Cerebellar cortex (tissue), 1 donor: ENCODE measurements at regions not wholly inside any gene's neighbourhood (a gene's known extent, or its start where the extent isn't known, plus 50 kb on each side); places are given as distances from the start of the nearest gene placed in this dataset.

Source experiments
- DNase-seq: peaks from one replicate; pipeline ENCODE4 v3.0.0-alpha.2; 2015; ENCODE audit warnings: low spot score

GRCh38 chr18:41459656-41460055 is 495.4 kb upstream of the PIK3C3 start:
- DNase-seq: no peak

- no peak for DNase-seq
Measured at GRCh38 chr18:41458376-41458775, 496.7 kb upstream of the PIK3C3 start.

- DNase-seq: peak; percentile 2
Measured at GRCh38 chr18:41457765-41458326, 497.2 kb upstream of the PIK3C3 start.

DNA sequence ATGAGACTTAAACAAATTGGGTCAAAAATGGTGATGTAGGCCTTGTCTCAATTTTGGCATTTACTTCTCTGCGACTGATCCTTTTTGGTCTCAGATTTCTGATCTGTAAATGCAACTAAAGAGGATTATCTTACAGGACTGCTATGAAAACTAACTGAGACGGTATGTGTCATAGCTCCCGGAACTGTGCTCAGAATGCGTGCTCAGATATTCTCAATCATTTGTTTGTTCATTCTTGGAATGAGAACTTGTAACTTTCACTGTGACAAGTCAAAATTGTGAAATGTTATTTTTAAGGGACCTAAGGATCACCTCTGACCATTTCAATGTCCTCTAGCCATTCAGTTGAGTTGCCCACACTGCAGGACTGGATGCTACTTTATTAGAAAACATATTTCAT is 498.2 kb upstream of the PIK3C3 start:
- no peak for DNase-seq

- no peak for DNase-seq
Measured at GRCh38 chr18:41449612-41450011, 505.4 kb upstream of the PIK3C3 start.

DNA sequence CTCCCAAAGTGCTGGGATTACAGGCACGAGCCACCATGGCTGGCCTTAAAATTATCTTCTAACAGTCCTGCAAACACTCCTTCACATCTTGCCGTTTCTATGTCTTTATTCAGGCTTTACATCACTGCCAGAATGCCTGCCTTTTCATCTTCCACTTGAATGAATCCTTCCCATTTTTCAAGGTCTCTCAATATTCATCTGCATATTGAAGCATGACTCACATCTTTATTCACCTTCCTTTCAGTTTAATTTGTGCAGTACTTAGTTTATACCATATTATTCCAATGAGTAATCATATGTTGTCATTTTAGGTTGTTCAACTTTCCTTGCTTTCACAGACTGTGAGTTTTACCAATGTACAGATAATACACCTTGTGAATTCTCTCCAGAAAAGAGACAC is 510.1 kb upstream of the PIK3C3 start:
- no peak for DNase-seq

DNA sequence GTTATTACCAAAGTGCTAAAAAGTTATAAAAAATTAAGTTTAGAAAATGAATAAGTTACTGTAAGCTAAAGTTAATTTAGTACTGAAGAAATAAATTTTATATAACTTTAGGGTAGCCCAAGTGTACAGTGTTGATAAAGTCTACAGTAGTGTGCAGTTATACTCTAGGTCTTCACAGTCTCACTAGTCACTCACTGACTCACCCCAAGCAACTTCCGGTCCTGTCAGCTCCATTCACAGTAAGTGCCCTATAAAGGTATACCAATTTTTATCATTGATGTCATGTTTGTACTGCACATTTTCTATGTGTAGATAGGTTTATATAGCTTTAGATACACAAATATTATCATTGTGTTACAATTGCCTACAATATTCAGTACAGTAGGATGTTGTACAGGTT is 518.3 kb upstream of the PIK3C3 start:
- no peak for DNase-seq

GRCh38 chr18:41418598-41418997 is 536.4 kb upstream of the PIK3C3 start:
- no peak for DNase-seq

DNA sequence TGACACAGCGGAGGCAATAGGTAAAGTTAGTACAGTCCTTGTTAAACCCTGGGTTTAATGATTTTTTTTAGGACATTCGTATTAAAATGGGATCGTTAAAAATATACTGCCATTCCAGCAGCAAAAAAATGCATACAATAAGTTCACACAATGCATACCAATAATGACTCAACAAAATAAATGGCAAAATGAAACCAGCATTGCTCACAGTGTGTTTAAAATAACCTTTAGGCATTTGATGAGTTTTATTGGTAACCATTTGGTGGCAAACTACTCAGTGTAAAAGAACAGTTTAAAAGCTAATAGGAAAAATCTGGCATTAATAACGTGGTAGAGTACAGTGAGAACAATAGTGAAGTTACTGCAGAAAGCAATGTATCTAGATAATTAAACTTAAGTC is 539.0 kb upstream of the PIK3C3 start:
- DNase-seq: no peak

GRCh38 chr18:41410006-41410405 is 545.0 kb upstream of the PIK3C3 start:
- DNase-seq: no peak

DNA sequence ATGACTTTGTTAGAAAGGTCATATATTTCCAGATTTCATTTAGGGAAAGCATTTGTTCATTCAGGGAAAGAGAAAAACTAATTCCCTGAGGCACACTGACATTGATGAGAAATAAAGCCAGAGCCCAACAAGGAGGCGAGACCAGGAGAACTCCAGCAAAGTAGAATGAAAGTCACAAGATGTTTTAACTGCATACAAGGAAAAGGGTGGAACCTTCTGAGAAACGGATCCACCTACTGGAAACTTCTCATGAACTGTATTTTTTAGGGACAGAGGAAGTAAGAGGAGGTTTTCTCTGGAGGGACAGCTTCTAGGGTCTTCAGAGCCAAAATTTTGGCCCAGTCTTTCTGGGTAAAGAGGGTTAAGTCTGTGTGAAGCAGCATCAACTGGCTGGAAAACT is 548.2 kb upstream of the PIK3C3 start:
- DNase-seq: no peak

- no peak for DNase-seq
Measured at GRCh38 chr18:41396861-41397260, 558.2 kb upstream of the PIK3C3 start.

- DNase-seq: no peak
Measured at GRCh38 chr18:41396211-41396610, 558.8 kb upstream of the PIK3C3 start.

GRCh38 chr18:41395695-41396094 is 559.3 kb upstream of the PIK3C3 start:
- DNase-seq: no peak

- peak; percentile 61 for DNase-seq
Measured at GRCh38 chr18:41391616-41392595, 563.1 kb upstream of the PIK3C3 start.

GRCh38 chr18:41390309-41390708 is 564.7 kb upstream of the PIK3C3 start:
- DNase-seq: no peak

DNA sequence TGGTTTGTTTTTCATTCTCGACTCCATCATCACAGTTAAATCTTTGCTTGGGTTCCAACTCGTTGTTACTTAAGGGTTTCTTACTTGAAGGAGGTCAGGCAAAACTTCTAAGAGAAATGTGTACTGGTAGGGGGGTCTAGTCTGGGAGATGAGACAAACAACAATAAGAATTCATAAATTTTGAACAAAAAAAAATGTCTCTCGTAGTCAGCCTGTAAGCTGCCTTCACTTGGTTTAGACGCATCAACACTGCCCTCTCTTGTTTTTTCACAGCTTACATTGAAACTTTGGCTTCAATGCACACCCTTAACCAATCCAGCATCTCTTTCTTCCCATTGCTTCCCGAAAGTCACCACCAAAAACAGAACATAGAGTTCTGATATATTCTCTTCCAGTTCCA is 576.4 kb upstream of the PIK3C3 start:
- no peak for DNase-seq

DNA sequence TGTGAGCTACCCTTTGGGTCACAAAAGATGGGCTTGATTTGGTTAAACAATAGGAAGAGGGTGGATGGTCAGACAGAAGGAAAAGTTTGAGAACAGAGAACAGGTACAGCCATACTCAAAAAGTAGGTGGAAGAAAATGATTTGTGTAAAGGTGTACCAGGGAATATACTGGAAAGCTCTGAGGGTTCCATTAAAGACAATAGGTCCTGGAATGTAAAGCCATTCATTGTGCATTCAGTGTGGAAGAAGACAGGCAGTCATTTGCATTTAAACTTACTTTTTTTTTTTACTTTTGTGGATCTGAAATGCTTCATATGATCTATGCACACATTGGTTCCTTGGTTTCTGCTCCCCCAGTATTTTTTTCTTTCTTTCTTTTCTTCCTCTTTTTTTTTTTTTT is 581.4 kb upstream of the PIK3C3 start:
- DNase-seq: no peak

DNA sequence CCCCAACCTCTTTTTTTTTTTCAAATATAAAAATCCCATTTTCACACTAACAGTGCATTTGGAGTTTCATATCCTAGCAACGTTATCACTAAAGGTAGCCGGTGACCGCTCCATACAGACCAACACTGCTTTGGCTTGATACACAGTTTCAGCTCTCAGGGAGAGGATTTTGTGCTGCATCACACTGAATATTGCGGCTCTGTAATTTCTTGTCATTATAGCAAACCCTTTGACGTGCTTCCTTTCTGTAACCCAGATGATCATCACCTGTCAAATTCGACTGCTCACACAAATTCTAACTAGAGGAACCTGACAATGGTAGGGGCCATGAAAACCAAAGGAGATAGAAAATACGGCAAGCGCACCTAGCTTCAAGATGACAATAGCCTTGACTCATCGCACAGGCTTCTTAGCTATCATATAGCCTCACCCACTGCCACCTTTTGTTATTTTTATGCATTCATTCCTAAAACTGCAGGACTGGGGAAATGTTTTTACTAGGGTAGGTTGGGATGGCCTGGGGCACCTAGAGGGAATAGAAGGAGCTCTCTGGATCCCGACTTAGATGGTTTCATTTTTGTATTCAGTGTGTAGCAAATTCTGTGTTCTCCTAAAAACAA is 582.9 kb upstream of the PIK3C3 start:
- DNase-seq: no peak

GRCh38 chr18:41371156-41372045 is 583.6 kb upstream of the PIK3C3 start:
- no peak for DNase-seq

GRCh38 chr18:41370740-41371139 is 584.3 kb upstream of the PIK3C3 start:
- DNase-seq: no peak

GRCh38 chr18:41357708-41358107 is 597.3 kb upstream of the PIK3C3 start:
- DNase-seq: no peak
